PC-9 (cell line): ENCODE measurements at regions not wholly inside any gene's neighbourhood (a gene's known extent, or its start where the extent isn't known, plus 50 kb on each side); places are given as distances from the start of the nearest gene placed in this dataset.

Source experiments
- BruUV-seq: library from RNA; stranded (reverse); fragments of 400-500 nt; replicated peaks from 2 replicates; lab custom pipeline; 2021; lab: Mats Ljungman, UMichigan
- CTCF ChIA-PET: fragments of 300-600 bp; sonication (Branson Sonifier 250); formaldehyde crosslinking; loops from one replicate; lab custom pipeline; 2022; ENCODE audit warnings: antibody characterized with exemption; lab: Charles Lee
- POLR2A ChIA-PET: fragments of 300-600 bp; sonication (Branson Sonifier 250); formaldehyde crosslinking; loops from one replicate; lab custom pipeline; 2022; ENCODE audit warnings: antibody characterized with exemption; ENCODE audit not compliant: unreplicated experiment; lab: Charles Lee
- DNase-seq, 2 experiments: peaks; one replicate each; pipeline versions ENCODE4 v3.0.0 to v3.0.0-alpha.2; 2015 to 2022; ENCODE audit warnings: mixed read lengths in 1 of 2
- H2AFZ ChIP-seq: fragments of 200-600 bp; sonication (generic); 2 replicates; pipeline ENCODE4 v1.8.1; 2017; ENCODE audit warnings: antibody characterized with exemption
- H3F3A ChIP-seq: fragments of 200-600 bp; sonication (generic); 2 replicates; pipeline ENCODE4 v1.8.1; 2017; ENCODE audit warnings: antibody characterized with exemption, mild to moderate bottlenecking, low read depth; ENCODE audit not compliant: insufficient read depth
- H3K27ac ChIP-seq: fragments of 200-600 bp; sonication (generic); 2 replicates; pipeline ENCODE4 v1.6.1; 2016; ENCODE audit warnings: mixed run types
- H3K27me3 ChIP-seq: fragments of 200-600 bp; sonication (generic); 2 replicates; pipeline ENCODE4 v1.6.1; 2016; ENCODE audit warnings: low read depth, mixed run types; ENCODE audit not compliant: insufficient read depth
- H3K36me3 ChIP-seq: fragments of 200-600 bp; sonication (generic); 2 replicates; pipeline ENCODE4 v1.6.1; 2016; ENCODE audit warnings: low read depth, mixed run types
- H3K4me1 ChIP-seq: fragments of 200-600 bp; sonication (generic); replicated peaks from 2 replicates; pipeline ENCODE4 v1.6.1; 2016; ENCODE audit warnings: mixed run types; ENCODE audit not compliant: insufficient read depth
- H3K4me2 ChIP-seq: fragments of 200-600 bp; sonication (generic); 2 replicates; pipeline ENCODE4 v1.6.1; 2017; ENCODE audit warnings: mixed run types
- H3K4me3 ChIP-seq: fragments of 200-600 bp; sonication (generic); 2 replicates; pipeline ENCODE4 v1.6.1; 2016; ENCODE audit warnings: mixed run types
- H3K79me2 ChIP-seq: fragments of 200-600 bp; sonication (generic); 2 replicates; pipeline ENCODE4 v1.6.1; 2017; ENCODE audit warnings: low read depth, mixed run types
- H3K9me2 ChIP-seq: fragments of 200-600 bp; sonication (generic); 2 replicates; pipeline ENCODE4 v1.8.1; 2017; ENCODE audit warnings: mild to moderate bottlenecking; ENCODE audit not compliant: insufficient read depth
- H3K9me3 ChIP-seq: fragments of 200-600 bp; sonication (generic); 2 replicates; pipeline ENCODE4 v1.8.1; 2016; ENCODE audit warnings: low read depth; ENCODE audit not compliant: insufficient read depth
- H4K20me1 ChIP-seq: fragments of 200-600 bp; sonication (generic); 2 replicates; pipeline ENCODE4 v1.8.1; 2017; ENCODE audit not compliant: insufficient read depth
- CTCF ChIP-seq: fragments of 200-600 bp; sonication (generic); conservative IDR thresholded peaks from 2 replicates; pipeline ENCODE4 v1.6.1; 2017; ENCODE audit warnings: mixed run types, antibody characterized with exemption, mild to moderate bottlenecking, moderate library complexity
- EZH2 ChIP-seq: fragments of 200-600 bp; sonication (generic); IDR thresholded peaks from 2 replicates; pipeline ENCODE4 v1.8.0; 2017; ENCODE audit warnings: antibody characterized with exemption, low read depth
- intact Hi-C: fragments of 100-400 bp; cut with micrococcal nuclease; formaldehyde crosslinking; loops from one replicate; pipeline ENCODE4 v1.10.0; 2022; ENCODE audit not compliant: unreplicated experiment

GRCh38 chr1:108072776-108073175 lies 107.8 kb upstream of the VAV3 start:
- no TSS peak for BruUV-seq
- Histone ChIP-seq H3K4me2 (no peak overlapping the region), H3F3A (no peaks in the 10 kb centered on the region), H3K79me2 (no peaks in the 10 kb centered on the region), H4K20me1 (no peaks in the 10 kb centered on the region), H3K27me3 (no peaks in the 10 kb centered on the region), H3K27ac (no peak overlapping the region), H3K9me3 (no peaks in the 10 kb centered on the region), H3K36me3 (no peaks in the 10 kb centered on the region), H2AFZ (no peak overlapping the region), H3K4me1 (no peaks in the 10 kb centered on the region), H3K9me2 (no peaks in the 10 kb centered on the region), H3K4me3 (no peak overlapping the region)
- POLR2A ChIA-PET: no interaction called here
- TF ChIP-seq EZH2 (no peak), CTCF (no peak)
- CTCF ChIA-PET: no interaction called here
- no peak for DNase-seq
- intact Hi-C loops: no loop called here

- no peaks in the 10 kb centered on the region for H4K20me1 ChIP-seq
- H3K36me3 ChIP-seq: no peaks in the 10 kb centered on the region
- intact Hi-C loops: no loop called here
- CTCF ChIA-PET: no interaction called here
- no peak for DNase-seq
- POLR2A ChIA-PET: no interaction called here
- no peak overlapping the region for H3K27ac ChIP-seq
- H3K9me3 ChIP-seq: no peaks in the 10 kb centered on the region
- H3K4me1 ChIP-seq: no peaks in the 10 kb centered on the region
- H3K4me2 ChIP-seq: no peak overlapping the region
- no peaks in the 10 kb centered on the region for H3K79me2 ChIP-seq
- no peak for TF ChIP-seq EZH2
- TF ChIP-seq CTCF: no peak
- 0 out of 2 replicates have a peak overlapping the region, but pooled peaks have one; percentile 5 for H2AFZ ChIP-seq
- H3K4me3 ChIP-seq: no peak overlapping the region
- no TSS peak for BruUV-seq
- no peaks in the 10 kb centered on the region for H3K27me3 ChIP-seq
- H3K9me2 ChIP-seq: no peaks in the 10 kb centered on the region
- H3F3A ChIP-seq: no peaks in the 10 kb centered on the region
Measured at GRCh38 chr1:108072212-108072611, 107.2 kb upstream of the VAV3 start.

GRCh38 chr1:108071601-108072000 lies 106.6 kb upstream of the VAV3 start:
- Histone ChIP-seq H3K4me3 (no peak overlapping the region), H3K27ac (no peak overlapping the region), H3K4me1 (no peaks in the 10 kb centered on the region), H3F3A (no peaks in the 10 kb centered on the region), H3K4me2 (no peak overlapping the region), H4K20me1 (no peaks in the 10 kb centered on the region), H2AFZ (no peak overlapping the region), H3K27me3 (no peaks in the 10 kb centered on the region), H3K79me2 (no peaks in the 10 kb centered on the region), H3K9me2 (no peaks in the 10 kb centered on the region), H3K9me3 (no peaks in the 10 kb centered on the region), H3K36me3 (no peaks in the 10 kb centered on the region)
- TF ChIP-seq CTCF (no peak), EZH2 (no peak)
- no TSS peak for BruUV-seq
- no peak for DNase-seq
- intact Hi-C loops: no loop called here
- ChIA-PET POLR2A (no interaction called here), CTCF (no interaction called here)
